DND-41 (cell line): ENCODE measurements at regions not wholly inside any gene's neighbourhood (a gene's known extent, or its start where the extent isn't known, plus 50 kb on each side); places are given as distances from the start of the nearest gene placed in this dataset.

ENCODE experiments used
- ATAC-seq: fragments of 200-7000 bp; cut with Tn5 transposase; 3 replicates; pipeline ENCODE4 v1.9.1; 2021; ENCODE audit warnings: low read depth; ENCODE audit not compliant: insufficient read depth
- DNase-seq: peaks from one replicate; pipeline ENCODE4 v3.0.0-alpha.2; 2020
- H2AFZ ChIP-seq: 2 replicates; pipeline ENCODE4 v1.6.0; 2012; ENCODE audit warnings: low read depth, low read length
- H3K27ac ChIP-seq: 2 replicates; pipeline ENCODE4 v1.5.1; 2012; ENCODE audit warnings: low read length, inconsistent platforms
- H3K27me3 ChIP-seq: fragments of 200-600 bp; sonication (generic); 2 replicates; pipeline ENCODE4 v1.6.0; 2012; ENCODE audit warnings: low read length, mild to moderate bottlenecking, inconsistent platforms; ENCODE audit not compliant: insufficient read depth, poor library complexity
- H3K36me3 ChIP-seq: 2 replicates; pipeline ENCODE4 v1.5.1; 2012; ENCODE audit warnings: low read length, inconsistent platforms; ENCODE audit not compliant: insufficient read depth
- H3K4me1 ChIP-seq: 2 replicates; pipeline ENCODE4 v1.5.1; 2012; ENCODE audit warnings: mild to moderate bottlenecking, low read length; ENCODE audit not compliant: insufficient read depth
- H3K4me2 ChIP-seq: 2 replicates; pipeline ENCODE4 v1.6.0; 2012; ENCODE audit warnings: mild to moderate bottlenecking, moderate library complexity, low read length, inconsistent platforms; ENCODE audit not compliant: insufficient read depth
- H3K4me3 ChIP-seq, 2 experiments: fragments of 200-600 bp in 1 of 2; shearing (Covaris generic) in 1 of 2; 2 replicates each; pipeline ENCODE4 v1.5.1; 2012 to 2016; ENCODE audit warnings: inconsistent platforms in 2 of 2, low read length in 2 of 2, mild to moderate bottlenecking in 2 of 2, low read depth in 1 of 2, moderate library complexity in 1 of 2
- H3K79me2 ChIP-seq: 2 replicates; pipeline ENCODE4 v1.6.0; 2012; ENCODE audit warnings: low read length, inconsistent platforms; ENCODE audit not compliant: insufficient read depth
- H3K9ac ChIP-seq: 2 replicates; pipeline ENCODE4 v1.6.0; 2012; ENCODE audit warnings: low read depth, mild to moderate bottlenecking, inconsistent platforms, low read length, moderate library complexity
- H3K9me3 ChIP-seq: 2 replicates; pipeline ENCODE4 v1.5.1; 2012; ENCODE audit warnings: low read length, moderate library complexity, mild to moderate bottlenecking, inconsistent platforms; ENCODE audit not compliant: insufficient read depth, severe bottlenecking
- H4K20me1 ChIP-seq: 2 replicates; pipeline ENCODE4 v1.6.0; 2012; ENCODE audit warnings: low read length; ENCODE audit not compliant: insufficient read depth
- CTCF ChIP-seq: IDR thresholded peaks from 2 replicates; pipeline ENCODE4 v1.5.1; 2012; ENCODE audit warnings: borderline replicate concordance, low read length, moderate library complexity, mild to moderate bottlenecking; ENCODE audit not compliant: poor library complexity, severe bottlenecking; ENCODE audit errors: extremely low read depth
- EZH2 ChIP-seq: IDR thresholded peaks from 3 replicates; pipeline ENCODE4 v1.6.1; 2012; ENCODE audit warnings: borderline replicate concordance, low read depth, mild to moderate bottlenecking, moderate library complexity, low read length, inconsistent platforms; ENCODE audit not compliant: severe bottlenecking

- Histone ChIP-seq H3K27me3 (no peaks in the 10 kb centered on the region), H3K9me3 (no peaks in the 10 kb centered on the region), H3K27ac (no peak overlapping the region), H3K9ac (no peak overlapping the region), H3K36me3 (no peaks in the 10 kb centered on the region), H3K4me3 (no peak overlapping the region), H3K4me1 (no peaks in the 10 kb centered on the region), H3K79me2 (no peaks in the 10 kb centered on the region), H3K4me2 (no peak overlapping the region), H2AFZ (no peak overlapping the region), H4K20me1 (no peaks in the 10 kb centered on the region)
- ATAC-seq (no peak), DNase-seq (no peak)
- TF ChIP-seq CTCF (no peak), EZH2 (no peak)
These were observed 448.7 kb upstream of the MIR17HG start for GRCh38 chr13:90898811-90899210.

DNA sequence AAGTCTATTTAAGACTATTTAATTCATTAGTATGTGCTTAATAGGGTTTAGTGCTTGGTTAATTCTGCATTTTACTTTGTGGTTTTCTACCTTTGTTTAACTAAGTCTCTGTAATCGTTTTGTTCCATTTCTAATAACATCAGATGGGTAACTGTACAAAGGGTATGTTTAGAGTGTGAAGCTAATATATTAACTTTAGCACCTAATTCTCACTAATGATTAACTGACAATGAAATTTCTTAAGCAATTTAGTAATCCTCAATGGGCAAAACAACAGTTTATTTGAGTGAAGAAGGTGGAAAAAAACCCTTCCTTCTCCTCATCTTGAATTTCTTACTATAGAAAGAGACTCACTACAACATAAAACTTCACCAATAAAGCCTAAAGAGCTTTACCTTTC is 448.1 kb upstream of the MIR17HG start:
- TF ChIP-seq EZH2 (no peak), CTCF (no peak)
- H3K27ac ChIP-seq, result no peak overlapping the region
- no peak overlapping the region for H2AFZ ChIP-seq
- H3K9me3 ChIP-seq, result no peaks in the 10 kb centered on the region
- ATAC-seq (no peak), DNase-seq (no peak)
- H3K4me1 ChIP-seq, result no peaks in the 10 kb centered on the region
- no peaks in the 10 kb centered on the region for H4K20me1 ChIP-seq
- no peaks in the 10 kb centered on the region for H3K36me3 ChIP-seq
- no peak overlapping the region for H3K4me2 ChIP-seq
- no peak overlapping the region for H3K4me3 ChIP-seq
- H3K27me3 ChIP-seq, result no peaks in the 10 kb centered on the region
- no peak overlapping the region for H3K9ac ChIP-seq
- no peaks in the 10 kb centered on the region for H3K79me2 ChIP-seq

GRCh38 chr13:90902255-90902654 is 445.2 kb upstream of the MIR17HG start:
- Histone ChIP-seq H3K27ac (no peak overlapping the region), H3K4me1 (no peaks in the 10 kb centered on the region), H3K9ac (no peak overlapping the region), H3K9me3 (no peaks in the 10 kb centered on the region), H3K79me2 (no peaks in the 10 kb centered on the region), H2AFZ (no peak overlapping the region), H3K36me3 (no peaks in the 10 kb centered on the region), H3K4me2 (no peak overlapping the region), H4K20me1 (no peaks in the 10 kb centered on the region), H3K4me3 (no peak overlapping the region), H3K27me3 (no peaks in the 10 kb centered on the region)
- DNase-seq (no peak), ATAC-seq (no peak)
- TF ChIP-seq EZH2 (no peak), CTCF (no peak)

- no peak for ATAC-seq
- H3K4me1 ChIP-seq, result no peaks in the 10 kb centered on the region
- H3K36me3 ChIP-seq, result no peaks in the 10 kb centered on the region
- no peaks in the 10 kb centered on the region for H3K9me3 ChIP-seq
- H3K4me3 ChIP-seq, result no peak overlapping the region
- H4K20me1 ChIP-seq, result no peaks in the 10 kb centered on the region
- H3K4me2 ChIP-seq, result no peak overlapping the region
- H2AFZ ChIP-seq, result no peak overlapping the region
- H3K27me3 ChIP-seq, result no peaks in the 10 kb centered on the region
- no peak for DNase-seq
- no peaks in the 10 kb centered on the region for H3K79me2 ChIP-seq
- no peak overlapping the region for H3K27ac ChIP-seq
- TF ChIP-seq CTCF (no peak), EZH2 (no peak)
- H3K9ac ChIP-seq, result no peak overlapping the region
These were observed 440.9 kb upstream of the MIR17HG start for GRCh38 chr13:90906554-90906953.
